ENCODE measurements at regions not wholly inside any gene's neighbourhood (a gene's known extent, or its start where the extent isn't known, plus 50 kb on each side); places are given as distances from the start of the nearest gene placed in this dataset.

DNA sequence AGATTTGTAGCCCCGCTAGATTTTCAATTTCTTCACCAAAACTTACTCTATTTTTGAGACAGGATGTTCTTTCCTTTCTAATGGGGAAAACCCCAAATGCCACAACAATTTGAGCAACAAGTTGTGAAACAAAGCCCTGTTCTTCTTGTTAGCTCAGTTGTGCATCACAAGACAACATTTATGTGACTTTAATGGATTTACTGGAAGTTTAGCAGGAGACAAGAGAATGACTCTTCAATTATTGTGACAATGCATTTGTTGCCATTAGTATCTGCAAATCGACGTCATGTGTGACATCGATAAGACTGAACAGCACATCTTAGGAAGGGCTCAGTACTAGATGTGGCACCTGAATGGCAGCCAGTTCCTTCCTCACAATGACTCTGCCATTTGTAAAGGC is 1028.9 kb upstream of the TMEM132C start:
- Histone ChIP-seq H2AFZ (no peak overlapping the region), H3K27me3 (ENCODE audit: insufficient read depth) (no peaks in the 10 kb centered on the region), H3K9me2 (ENCODE audit: insufficient read depth) (0 out of 2 replicates have a peak, but pooled peaks cover 5% of the 10 kb centered on the region), H3K36me3 (ENCODE audit: insufficient read depth) (no peaks in the 10 kb centered on the region), H3K4me1 (ENCODE audit: insufficient read depth) (no peaks in the 10 kb centered on the region), H3K4me2 (no peak overlapping the region), H3K4me3 (no peak overlapping the region), H3K79me2 (replicated peaks; ENCODE audit: insufficient read depth) (no peaks in the 10 kb centered on the region), H4K20me1 (replicated peaks; ENCODE audit: insufficient read depth) (no peaks in the 10 kb centered on the region), H3K27ac (ENCODE audit: low read depth) (no peak overlapping the region), H3F3A (replicated peaks; ENCODE audit: low read depth) (no peaks in the 10 kb centered on the region)
- no peaks in the 10 kb centered on the region for H3K27me3 Mint-ChIP-seq (ENCODE audit: insufficient read depth, low read depth, poor library complexity)
- H3K27ac Mint-ChIP-seq, result no peak overlapping the region
- H3K4me3 Mint-ChIP-seq, result no peak overlapping the region
- H3K4me1 Mint-ChIP-seq, result no peaks in the 10 kb centered on the region
- TF ChIP-seq NANOG (IDR thresholded peaks at IDR 0.05; ENCODE audit: borderline replicate concordance) (no peak), CREB1 (CRISPR knock-in tag; IDR thresholded peaks at IDR 0.05; ENCODE audit: low read depth) (no peak), STAT1 (IDR thresholded peaks at IDR 0.05; ENCODE audit: unreplicated experiment) (no peak), EZH2 (IDR thresholded peaks at IDR 0.05; ENCODE audit: low read depth, unreplicated experiment) (no peak), JUNB (IDR thresholded peaks at IDR 0.05; ENCODE audit: unreplicated experiment) (no peak), ZNF331 (CRISPR knock-in tag; IDR thresholded peaks at IDR 0.05; ENCODE audit: low read depth) (no peak), POLR2AphosphoS5 (IDR thresholded peaks at IDR 0.05; ENCODE audit: low read depth) (no peak)
- TF ChIP-seq, protein P1, sequence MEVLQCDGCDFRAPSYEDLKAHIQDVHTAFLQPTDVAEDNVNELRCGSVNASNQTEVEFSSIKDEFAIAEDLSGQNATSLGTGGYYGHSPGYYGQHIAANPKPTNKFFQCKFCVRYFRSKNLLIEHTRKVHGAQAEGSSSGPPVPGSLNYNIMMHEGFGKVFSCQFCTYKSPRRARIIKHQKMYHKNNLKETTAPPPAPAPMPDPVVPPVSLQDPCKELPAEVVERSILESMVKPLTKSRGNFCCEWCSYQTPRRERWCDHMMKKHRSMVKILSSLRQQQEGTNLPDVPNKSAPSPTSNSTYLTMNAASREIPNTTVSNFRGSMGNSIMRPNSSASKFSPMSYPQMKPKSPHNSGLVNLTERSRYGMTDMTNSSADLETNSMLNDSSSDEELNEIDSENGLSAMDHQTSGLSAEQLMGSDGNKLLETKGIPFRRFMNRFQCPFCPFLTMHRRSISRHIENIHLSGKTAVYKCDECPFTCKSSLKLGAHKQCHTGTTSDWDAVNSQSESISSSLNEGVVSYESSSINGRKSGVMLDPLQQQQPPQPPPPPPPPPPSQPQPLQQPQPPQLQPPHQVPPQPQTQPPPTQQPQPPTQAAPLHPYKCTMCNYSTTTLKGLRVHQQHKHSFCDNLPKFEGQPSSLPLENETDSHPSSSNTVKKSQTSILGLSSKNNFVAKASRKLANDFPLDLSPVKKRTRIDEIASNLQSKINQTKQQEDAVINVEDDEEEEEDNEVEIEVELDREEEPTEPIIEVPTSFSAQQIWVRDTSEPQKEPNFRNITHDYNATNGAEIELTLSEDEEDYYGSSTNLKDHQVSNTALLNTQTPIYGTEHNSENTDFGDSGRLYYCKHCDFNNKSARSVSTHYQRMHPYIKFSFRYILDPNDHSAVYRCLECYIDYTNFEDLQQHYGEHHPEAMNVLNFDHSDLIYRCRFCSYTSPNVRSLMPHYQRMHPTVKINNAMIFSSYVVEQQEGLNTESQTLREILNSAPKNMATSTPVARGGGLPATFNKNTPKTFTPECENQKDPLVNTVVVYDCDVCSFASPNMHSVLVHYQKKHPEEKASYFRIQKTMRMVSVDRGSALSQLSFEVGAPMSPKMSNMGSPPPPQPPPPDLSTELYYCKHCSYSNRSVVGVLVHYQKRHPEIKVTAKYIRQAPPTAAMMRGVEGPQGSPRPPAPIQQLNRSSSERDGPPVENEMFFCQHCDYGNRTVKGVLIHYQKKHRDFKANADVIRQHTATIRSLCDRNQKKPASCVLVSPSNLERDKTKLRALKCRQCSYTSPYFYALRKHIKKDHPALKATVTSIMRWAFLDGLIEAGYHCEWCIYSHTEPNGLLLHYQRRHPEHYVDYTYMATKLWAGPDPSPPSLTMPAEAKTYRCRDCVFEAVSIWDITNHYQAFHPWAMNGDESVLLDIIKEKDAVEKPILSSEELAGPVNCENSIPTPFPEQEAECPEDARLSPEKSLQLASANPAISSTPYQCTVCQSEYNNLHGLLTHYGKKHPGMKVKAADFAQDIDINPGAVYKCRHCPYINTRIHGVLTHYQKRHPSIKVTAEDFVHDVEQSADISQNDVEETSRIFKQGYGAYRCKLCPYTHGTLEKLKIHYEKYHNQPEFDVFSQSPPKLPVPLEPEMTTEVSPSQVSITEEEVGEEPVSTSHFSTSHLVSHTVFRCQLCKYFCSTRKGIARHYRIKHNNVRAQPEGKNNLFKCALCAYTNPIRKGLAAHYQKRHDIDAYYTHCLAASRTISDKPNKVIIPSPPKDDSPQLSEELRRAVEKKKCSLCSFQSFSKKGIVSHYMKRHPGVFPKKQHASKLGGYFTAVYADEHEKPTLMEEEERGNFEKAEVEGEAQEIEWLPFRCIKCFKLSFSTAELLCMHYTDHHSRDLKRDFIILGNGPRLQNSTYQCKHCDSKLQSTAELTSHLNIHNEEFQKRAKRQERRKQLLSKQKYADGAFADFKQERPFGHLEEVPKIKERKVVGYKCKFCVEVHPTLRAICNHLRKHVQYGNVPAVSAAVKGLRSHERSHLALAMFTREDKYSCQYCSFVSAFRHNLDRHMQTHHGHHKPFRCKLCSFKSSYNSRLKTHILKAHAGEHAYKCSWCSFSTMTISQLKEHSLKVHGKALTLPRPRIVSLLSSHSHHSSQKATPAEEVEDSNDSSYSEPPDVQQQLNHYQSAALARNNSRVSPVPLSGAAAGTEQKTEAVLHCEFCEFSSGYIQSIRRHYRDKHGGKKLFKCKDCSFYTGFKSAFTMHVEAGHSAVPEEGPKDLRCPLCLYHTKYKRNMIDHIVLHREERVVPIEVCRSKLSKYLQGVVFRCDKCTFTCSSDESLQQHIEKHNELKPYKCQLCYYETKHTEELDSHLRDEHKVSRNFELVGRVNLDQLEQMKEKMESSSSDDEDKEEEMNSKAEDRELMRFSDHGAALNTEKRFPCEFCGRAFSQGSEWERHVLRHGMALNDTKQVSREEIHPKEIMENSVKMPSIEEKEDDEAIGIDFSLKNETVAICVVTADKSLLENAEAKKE (CRISPR knock-in tag; IDR thresholded peaks at IDR 0.05), result no peak
- TF ChIP-seq, protein P2, sequence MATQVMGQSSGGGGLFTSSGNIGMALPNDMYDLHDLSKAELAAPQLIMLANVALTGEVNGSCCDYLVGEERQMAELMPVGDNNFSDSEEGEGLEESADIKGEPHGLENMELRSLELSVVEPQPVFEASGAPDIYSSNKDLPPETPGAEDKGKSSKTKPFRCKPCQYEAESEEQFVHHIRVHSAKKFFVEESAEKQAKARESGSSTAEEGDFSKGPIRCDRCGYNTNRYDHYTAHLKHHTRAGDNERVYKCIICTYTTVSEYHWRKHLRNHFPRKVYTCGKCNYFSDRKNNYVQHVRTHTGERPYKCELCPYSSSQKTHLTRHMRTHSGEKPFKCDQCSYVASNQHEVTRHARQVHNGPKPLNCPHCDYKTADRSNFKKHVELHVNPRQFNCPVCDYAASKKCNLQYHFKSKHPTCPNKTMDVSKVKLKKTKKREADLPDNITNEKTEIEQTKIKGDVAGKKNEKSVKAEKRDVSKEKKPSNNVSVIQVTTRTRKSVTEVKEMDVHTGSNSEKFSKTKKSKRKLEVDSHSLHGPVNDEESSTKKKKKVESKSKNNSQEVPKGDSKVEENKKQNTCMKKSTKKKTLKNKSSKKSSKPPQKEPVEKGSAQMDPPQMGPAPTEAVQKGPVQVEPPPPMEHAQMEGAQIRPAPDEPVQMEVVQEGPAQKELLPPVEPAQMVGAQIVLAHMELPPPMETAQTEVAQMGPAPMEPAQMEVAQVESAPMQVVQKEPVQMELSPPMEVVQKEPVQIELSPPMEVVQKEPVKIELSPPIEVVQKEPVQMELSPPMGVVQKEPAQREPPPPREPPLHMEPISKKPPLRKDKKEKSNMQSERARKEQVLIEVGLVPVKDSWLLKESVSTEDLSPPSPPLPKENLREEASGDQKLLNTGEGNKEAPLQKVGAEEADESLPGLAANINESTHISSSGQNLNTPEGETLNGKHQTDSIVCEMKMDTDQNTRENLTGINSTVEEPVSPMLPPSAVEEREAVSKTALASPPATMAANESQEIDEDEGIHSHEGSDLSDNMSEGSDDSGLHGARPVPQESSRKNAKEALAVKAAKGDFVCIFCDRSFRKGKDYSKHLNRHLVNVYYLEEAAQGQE (IDR thresholded peaks at IDR 0.05; ENCODE audit: unreplicated experiment), result no peak
- TF ChIP-seq, protein P3, sequence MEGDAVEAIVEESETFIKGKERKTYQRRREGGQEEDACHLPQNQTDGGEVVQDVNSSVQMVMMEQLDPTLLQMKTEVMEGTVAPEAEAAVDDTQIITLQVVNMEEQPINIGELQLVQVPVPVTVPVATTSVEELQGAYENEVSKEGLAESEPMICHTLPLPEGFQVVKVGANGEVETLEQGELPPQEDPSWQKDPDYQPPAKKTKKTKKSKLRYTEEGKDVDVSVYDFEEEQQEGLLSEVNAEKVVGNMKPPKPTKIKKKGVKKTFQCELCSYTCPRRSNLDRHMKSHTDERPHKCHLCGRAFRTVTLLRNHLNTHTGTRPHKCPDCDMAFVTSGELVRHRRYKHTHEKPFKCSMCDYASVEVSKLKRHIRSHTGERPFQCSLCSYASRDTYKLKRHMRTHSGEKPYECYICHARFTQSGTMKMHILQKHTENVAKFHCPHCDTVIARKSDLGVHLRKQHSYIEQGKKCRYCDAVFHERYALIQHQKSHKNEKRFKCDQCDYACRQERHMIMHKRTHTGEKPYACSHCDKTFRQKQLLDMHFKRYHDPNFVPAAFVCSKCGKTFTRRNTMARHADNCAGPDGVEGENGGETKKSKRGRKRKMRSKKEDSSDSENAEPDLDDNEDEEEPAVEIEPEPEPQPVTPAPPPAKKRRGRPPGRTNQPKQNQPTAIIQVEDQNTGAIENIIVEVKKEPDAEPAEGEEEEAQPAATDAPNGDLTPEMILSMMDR (conservative IDR thresholded peaks at IDR 0.05; ENCODE audit: low read depth in 2 of 2), result no peak
- TF ChIP-seq, protein P4, sequence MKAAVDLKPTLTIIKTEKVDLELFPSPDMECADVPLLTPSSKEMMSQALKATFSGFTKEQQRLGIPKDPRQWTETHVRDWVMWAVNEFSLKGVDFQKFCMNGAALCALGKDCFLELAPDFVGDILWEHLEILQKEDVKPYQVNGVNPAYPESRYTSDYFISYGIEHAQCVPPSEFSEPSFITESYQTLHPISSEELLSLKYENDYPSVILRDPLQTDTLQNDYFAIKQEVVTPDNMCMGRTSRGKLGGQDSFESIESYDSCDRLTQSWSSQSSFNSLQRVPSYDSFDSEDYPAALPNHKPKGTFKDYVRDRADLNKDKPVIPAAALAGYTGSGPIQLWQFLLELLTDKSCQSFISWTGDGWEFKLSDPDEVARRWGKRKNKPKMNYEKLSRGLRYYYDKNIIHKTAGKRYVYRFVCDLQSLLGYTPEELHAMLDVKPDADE (IDR thresholded peaks at IDR 0.05), result no peak
- peaks cover 33% of the 10 kb centered on the region for H3K36me3 Mint-ChIP-seq (ENCODE audit: low read depth)
- DNase-seq (ENCODE audit: low spot score) (no peak), ATAC-seq (no peak)
- H3K9me3 Mint-ChIP-seq, result peaks cover 3% of the 10 kb centered on the region; the same call in 2 of the 3 replicates
